SK-N-DZ (cell line): ENCODE measurements at regions not wholly inside any gene's neighbourhood (a gene's known extent, or its start where the extent isn't known, plus 50 kb on each side); places are given as distances from the start of the nearest gene placed in this dataset.
A peak's percentile ranks its signal among the peaks of the same experiment; 100 is the strongest.

Source experiments
- DNase-seq: peaks from one replicate; pipeline ENCODE4 v3.0.0-alpha.2; 2015; ENCODE audit warnings: low spot score

DNA sequence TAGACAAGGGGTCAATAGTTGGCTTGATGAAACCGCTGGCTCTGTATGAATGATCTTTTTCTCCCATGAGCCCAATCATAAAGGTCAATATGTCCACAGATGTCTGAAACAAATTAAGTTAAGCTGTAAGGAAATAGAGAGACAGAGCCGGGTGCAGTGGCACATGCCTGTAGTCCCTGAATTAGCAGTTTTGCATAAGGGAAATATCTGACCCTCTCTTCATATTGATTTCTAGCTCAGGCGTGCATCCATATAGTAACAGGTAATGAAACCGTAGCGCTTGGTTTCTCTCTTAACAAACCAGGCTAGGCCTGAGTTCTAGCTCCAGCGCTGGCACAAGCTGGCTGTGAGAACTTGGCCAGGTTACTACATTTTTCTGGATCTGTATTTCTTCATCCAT is 118.1 kb upstream of the ERCC6L2 start:
- no peak for DNase-seq

DNA sequence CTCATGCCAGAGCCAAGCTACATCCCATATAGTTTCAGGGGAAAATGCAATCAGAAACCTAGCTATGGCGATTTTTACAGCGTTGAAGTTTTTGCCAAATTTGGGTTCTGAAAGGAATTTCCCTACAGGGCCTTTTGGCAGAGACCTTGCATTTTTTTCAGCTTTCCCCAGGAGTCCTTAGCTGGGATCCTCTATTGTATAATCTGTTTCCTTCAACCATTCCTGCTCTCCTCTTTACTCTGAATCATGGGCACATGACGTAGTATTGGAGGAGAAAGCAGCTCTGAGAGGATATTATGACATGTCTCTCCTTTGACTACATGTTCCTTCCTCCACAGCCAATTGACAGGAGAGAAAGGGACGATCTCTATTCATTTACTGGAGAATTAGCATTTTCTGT is 118.5 kb upstream of the ERCC6L2 start:
- no peak for DNase-seq

DNA sequence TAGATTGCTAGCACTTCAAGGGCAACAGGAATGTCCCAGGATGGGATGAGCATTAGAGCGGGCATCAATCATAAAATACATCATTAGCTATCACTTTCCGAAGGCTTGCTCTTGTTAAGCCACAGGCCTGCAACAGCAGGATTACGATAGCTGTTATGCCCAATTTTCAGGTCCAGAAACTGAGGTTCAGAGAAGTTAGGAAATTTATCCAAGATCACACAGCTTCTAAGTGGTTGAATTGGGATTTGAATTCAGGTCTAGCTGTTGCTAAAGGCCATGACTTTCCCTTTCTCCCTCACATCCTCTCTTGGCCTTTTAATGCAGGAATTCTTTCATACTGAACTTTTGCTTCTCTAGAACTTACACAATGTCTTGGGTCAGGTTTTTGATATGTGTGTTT is 119.4 kb upstream of the ERCC6L2 start:
- DNase-seq: no peak

- DNase-seq: no peak
These were observed 120.1 kb upstream of the ERCC6L2 start for GRCh38 chr9:95755421-95755730.

GRCh38 chr9:95754533-95755420 is 120.7 kb upstream of the ERCC6L2 start:
- no peak for DNase-seq

- DNase-seq: peak; percentile 38
These were observed 121.6 kb upstream of the ERCC6L2 start for GRCh38 chr9:95753762-95754465.

GRCh38 chr9:95752129-95752731 is 123.3 kb upstream of the ERCC6L2 start:
- no peak for DNase-seq

GRCh38 chr9:95751520-95751790 is 124.0 kb upstream of the ERCC6L2 start:
- DNase-seq: no peak

- no peak for DNase-seq
These were observed 124.6 kb upstream of the ERCC6L2 start for GRCh38 chr9:95750725-95751519.

GRCh38 chr9:95749493-95749892 is 126.0 kb upstream of the ERCC6L2 start:
- no peak for DNase-seq

DNA sequence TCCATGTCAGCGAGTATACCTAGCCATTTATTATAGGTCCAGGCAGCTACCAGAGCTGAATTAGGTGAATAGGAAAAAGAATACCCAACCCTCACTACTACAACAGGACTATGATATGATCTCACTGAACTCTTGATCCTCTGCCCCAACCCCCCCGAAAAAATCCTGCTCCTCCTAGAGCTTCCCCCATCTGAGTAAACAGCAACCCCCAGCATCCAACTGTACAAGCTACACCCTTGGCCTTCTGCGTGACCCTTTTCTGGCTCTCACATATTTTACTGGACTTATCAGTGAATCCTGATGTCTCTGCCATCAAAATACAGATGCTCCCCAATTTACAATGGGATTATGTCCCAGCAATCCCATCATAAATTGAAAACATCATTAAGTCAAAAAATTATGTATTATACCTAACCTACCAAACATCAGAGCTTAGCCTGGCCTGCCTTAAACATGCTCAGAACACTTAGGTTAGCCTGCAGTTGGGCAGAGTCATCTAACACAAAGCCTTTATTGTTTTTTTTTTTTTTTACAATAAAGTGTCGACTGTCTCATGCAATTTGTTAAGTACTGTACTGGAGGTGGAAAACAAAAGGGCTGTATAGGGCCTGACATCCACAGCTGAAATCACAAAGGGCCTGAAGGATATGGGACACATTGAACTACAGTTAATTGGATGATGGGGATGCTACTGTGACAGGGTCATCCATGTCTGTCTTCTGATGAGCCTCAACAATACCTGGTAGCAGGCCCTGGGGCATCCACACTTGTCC is 128.9 kb upstream of the ERCC6L2 start:
- no peak for DNase-seq

GRCh38 chr9:95742821-95743220 is 132.7 kb upstream of the ERCC6L2 start:
- no peak for DNase-seq

- no peak for DNase-seq
These were observed 133.9 kb upstream of the ERCC6L2 start for GRCh38 chr9:95741631-95742030.

DNA sequence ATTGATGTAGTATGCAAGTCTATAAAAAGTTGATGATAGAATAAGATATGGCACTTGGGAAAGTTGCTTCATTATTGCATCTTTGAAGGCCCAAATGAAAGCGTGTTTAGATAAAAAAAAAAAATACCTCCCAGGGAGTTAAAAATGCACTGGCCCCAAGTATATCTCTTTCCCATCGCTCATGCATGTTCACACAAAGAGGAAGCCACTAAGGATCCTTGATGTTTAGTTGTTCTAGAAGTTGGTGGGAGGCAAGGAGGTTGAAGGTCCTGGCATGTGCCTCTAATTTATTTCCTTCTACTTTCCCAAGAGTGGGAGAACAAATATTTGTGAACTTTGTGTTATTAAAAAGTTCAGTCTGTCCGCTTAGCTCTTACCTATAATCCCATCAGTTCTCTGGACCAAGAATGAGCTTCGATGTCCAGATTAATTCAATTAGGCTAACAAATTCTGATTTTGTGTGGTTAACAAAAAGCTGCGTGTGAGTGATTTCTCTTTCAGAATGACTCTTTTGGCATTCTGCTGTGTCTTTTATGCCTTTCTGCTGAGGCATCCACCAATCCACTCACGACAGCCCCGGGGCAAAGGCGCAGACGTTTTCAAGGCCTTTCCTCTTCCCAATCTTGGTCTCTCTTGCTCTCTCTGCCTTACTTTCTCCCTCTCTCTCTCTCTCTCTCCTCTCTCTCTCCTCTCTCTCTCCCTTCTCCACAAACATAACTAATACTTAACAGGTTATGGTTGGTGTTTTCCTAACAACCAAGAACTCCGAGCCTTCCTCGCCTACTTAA is 135.1 kb upstream of the ERCC6L2 start:
- DNase-seq: no peak

GRCh38 chr9:95738438-95738837 is 137.1 kb upstream of the ERCC6L2 start:
- DNase-seq: no peak

DNA sequence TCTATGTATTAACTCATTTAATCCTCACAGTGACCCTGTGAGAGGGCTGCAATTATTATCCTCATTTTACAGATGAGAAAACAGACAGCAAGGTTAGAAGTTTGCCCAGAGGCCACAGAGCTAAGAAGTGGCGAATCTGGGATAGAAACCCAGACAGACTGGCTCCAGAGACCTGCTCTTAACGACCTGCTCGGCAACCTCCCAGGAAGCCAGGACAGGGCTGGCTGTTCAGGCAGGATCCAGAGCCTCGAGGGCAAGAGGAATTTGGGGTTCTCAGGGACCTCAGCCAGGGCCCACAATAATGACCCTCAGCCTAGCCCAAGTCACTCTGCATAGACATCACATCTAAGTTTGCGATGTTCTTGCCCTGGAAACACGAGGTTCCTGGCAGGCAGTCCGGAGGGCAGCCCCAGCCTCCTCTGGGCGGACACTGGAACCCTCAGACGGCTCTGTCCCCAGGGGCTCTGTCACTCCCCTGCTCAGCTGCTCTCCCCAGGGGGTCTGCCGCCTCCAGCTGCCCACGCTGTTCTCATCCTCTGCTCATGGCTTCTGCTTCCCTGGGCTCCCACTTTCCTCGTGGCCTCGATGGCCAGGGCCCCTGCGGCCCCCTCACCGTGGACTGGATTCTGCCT is 138.5 kb upstream of the ERCC6L2 start:
- DNase-seq: no peak

DNA sequence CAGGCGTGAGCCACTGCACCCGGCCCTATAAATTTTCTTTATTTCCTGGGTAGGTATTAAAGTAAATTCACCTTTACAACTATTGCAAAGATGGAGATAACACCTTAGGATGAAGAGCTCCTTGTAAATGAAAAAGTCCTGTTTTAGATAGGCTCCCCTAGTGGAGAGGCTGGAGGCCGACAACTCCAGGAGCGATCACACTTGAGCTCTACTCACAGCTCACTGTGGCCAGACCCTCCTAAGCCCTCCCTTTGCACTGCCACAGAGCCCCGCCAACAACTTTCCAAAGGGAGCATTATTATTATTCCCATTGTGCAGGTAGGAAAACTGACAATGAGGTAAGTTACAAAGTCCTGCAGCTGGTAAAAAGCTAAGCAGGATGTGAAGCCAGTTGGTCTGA is 139.1 kb upstream of the ERCC6L2 start:
- no peak for DNase-seq

GRCh38 chr9:95735701-95736100 is 139.8 kb upstream of the ERCC6L2 start:
- no peak for DNase-seq

- DNase-seq: no peak
These were observed 141.5 kb upstream of the ERCC6L2 start for GRCh38 chr9:95733741-95734666.
